ENCODE measurements at regions not wholly inside any gene's neighbourhood (a gene's known extent, or its start where the extent isn't known, plus 50 kb on each side); places are given as distances from the start of the nearest gene placed in this dataset.

GRCh38 chr16:74232806-74233465, 63.7 kb upstream of the PSMD7 start:
- DNase-seq = no peak

- no peak for DNase-seq
Measured at GRCh38 chr16:74230126-74230525, 66.5 kb upstream of the PSMD7 start.

DNA sequence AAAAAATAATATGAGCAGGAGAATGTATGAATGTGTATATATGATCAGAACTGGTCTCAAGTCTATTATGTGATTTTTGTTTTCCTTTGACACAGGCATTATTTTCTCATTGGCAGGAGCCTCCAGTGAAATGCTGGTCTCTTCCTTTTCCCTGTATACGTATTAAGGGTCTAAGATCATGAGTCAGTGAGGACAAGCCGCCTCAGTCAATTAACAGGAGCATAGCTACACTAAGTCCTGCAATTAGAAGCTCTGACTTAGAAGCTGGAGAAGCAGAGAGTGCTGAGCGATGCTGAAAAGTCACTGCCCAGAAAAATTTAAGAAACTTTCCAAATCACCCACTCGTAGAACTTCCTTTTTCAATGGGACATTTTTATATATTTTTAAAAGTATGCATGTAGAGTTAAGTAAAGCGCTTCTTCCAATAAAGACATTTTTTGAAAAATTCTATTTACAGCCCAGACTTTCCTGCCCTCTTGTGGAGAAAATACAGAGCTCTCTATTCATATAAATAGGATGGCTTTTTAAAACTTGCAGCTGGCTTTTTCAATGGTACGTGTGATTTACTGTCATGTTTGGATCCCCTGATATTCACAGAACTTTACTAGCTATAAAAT, 70.2 kb upstream of the PSMD7 start:
- no peak for DNase-seq

GRCh38 chr16:74224828-74225612, 71.6 kb upstream of the PSMD7 start:
- no peak for DNase-seq

GRCh38 chr16:74221828-74222227, 74.8 kb upstream of the PSMD7 start:
- no peak for DNase-seq

- DNase-seq = no peak
Measured at GRCh38 chr16:74219706-74220105, 76.9 kb upstream of the PSMD7 start.

DNA sequence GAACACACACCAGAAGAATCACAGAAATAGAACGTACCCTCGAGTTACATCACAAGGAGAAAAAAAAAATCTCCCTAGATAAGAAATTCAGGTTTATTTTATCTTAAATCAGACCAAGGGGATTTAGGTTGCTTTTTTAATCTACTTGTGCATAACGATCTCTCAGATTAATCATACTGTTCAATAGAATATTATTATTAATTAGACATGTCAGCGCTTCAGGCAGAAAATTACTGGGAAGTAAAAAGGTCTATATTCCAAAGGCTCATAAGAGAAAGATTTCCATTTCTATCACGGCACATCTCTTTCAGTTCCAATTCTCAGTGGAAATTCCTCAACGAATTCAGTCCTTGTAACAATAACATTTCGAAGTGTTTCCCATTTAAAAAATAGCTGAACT, 77.7 kb upstream of the PSMD7 start:
- no peak for DNase-seq

GRCh38 chr16:74216319-74216718, 80.3 kb upstream of the PSMD7 start:
- DNase-seq = no peak

GRCh38 chr16:74215249-74215648, 81.4 kb upstream of the PSMD7 start:
- no peak for DNase-seq

GRCh38 chr16:74213372-74213771, 83.2 kb upstream of the PSMD7 start:
- DNase-seq = no peak

GRCh38 chr16:74210245-74210644, 86.4 kb upstream of the PSMD7 start:
- no peak for DNase-seq

GRCh38 chr16:74202009-74202408, 94.6 kb upstream of the PSMD7 start:
- no peak for DNase-seq

DNA sequence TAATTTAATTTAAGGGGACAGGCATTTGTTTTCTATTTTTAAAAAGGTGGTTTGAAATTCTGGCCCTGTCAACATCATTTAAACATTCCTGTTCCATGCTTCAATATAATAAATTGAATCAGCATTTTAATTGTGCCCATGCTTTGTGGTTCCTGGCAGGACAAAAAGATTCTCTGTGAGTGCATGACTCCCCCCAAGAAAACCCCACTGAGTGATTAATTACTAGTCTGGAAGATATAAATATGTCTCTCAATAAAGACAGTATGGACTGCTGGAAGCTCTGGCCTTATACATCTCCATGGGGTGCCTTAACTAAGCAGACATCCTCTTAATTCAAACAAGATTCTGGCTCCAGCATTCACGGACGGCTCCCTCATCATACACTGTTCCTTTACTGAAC, 95.0 kb upstream of the PSMD7 start:
- DNase-seq = no peak

- no peak for DNase-seq
Measured at GRCh38 chr16:74200921-74201320, 95.7 kb upstream of the PSMD7 start.

GRCh38 chr16:74199842-74200124, 96.8 kb upstream of the PSMD7 start:
- DNase-seq = no peak

- DNase-seq = no peak
Measured at GRCh38 chr16:74199066-74199841, 97.4 kb upstream of the PSMD7 start.

DNA sequence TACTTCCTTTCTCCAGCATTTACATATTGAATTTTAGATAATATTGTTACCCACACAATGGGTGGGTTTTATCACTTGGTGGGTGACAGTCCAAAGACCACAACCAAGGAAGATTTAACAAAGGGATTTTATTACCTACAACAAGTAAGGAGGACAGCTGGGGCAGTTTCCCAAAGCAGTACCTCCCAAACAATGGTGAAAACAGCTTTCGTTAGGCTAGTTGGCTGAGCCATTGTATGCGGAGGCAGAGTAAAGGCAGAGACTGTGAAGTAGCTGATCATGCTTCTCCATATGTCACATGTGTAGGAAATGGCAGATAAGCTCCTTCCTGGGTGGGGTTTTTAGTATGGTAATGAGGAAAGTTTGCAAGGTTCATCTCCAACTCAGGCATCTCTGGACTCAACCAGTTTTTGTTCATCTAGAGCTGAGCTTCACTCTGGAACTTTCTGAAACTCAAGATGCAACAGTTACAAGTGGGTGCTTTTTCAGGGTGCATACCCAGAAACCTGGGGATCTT, 104.3 kb upstream of the PSMD7 start:
- no peak for DNase-seq

- DNase-seq = no peak
Measured at GRCh38 chr16:74190292-74190691, 106.3 kb upstream of the PSMD7 start.

- DNase-seq = no peak
Measured at GRCh38 chr16:74188856-74189255, 107.8 kb upstream of the PSMD7 start.

DNA sequence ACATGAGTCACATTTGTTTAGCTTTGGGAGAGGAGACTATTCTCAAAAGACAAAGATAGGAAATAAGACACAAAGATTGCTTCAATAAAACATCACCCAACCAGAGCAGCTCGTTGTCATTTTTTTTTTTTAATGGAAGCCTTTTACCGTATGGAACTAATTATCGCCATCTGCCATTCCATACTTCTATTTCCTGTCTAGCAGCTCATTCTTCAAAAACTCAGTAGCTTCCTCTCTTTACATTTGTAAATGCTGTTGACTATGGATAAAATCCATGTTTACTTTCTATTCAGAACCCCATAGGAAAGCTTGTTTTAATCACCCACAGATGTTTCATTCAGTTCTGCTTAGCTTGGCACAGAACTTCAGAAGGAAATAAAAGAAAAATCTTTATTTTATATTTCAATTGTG, 110.0 kb upstream of the PSMD7 start:
- DNase-seq = no peak

- DNase-seq = no peak
Measured at GRCh38 chr16:74184839-74185238, 111.8 kb upstream of the PSMD7 start.

- no peak for DNase-seq
Measured at GRCh38 chr16:74183601-74184360, 112.8 kb upstream of the PSMD7 start.
